ENCODE measurements at regions not wholly inside any gene's neighbourhood (a gene's known extent, or its start where the extent isn't known, plus 50 kb on each side); places are given as distances from the start of the nearest gene placed in this dataset.

- no peak for TF ChIP-seq CTCF (IDR thresholded peaks at IDR 0.05; ENCODE audit: insufficient read depth, low read length)
- H3K4me3 ChIP-seq (ENCODE audit: low read depth, low read length) = no peak overlapping the region
- no peak for DNase-seq (ENCODE audit: low read depth)
These were observed 212.8 kb upstream of the CAND1 start for GRCh38 chr12:67056329-67056728.

GRCh38 chr12:67057072-67057471 is 212.1 kb upstream of the CAND1 start:
- H3K4me3 ChIP-seq (ENCODE audit: low read depth, low read length) = no peak overlapping the region
- TF ChIP-seq CTCF (IDR thresholded peaks at IDR 0.05; ENCODE audit: insufficient read depth, low read length) = no peak
- no peak for DNase-seq (ENCODE audit: low read depth)

GRCh38 chr12:67062193-67062592 is 207.0 kb upstream of the CAND1 start:
- TF ChIP-seq CTCF (IDR thresholded peaks at IDR 0.05; ENCODE audit: insufficient read depth, low read length) = no peak
- no peak overlapping the region for H3K4me3 ChIP-seq (ENCODE audit: low read depth, low read length)
- no peak for DNase-seq (ENCODE audit: low read depth)

- no peak for DNase-seq (ENCODE audit: low read depth)
- no peak for TF ChIP-seq CTCF (IDR thresholded peaks at IDR 0.05; ENCODE audit: insufficient read depth, low read length)
- no peak overlapping the region for H3K4me3 ChIP-seq (ENCODE audit: low read depth, low read length)
These were observed 201.5 kb upstream of the CAND1 start for GRCh38 chr12:67067453-67068203.

GRCh38 chr12:67068204-67068731 is 200.9 kb upstream of the CAND1 start:
- H3K4me3 ChIP-seq (ENCODE audit: low read depth, low read length) = peak overlapping the region; percentile 9
- DNase-seq (ENCODE audit: low read depth) = no peak
- no peak for TF ChIP-seq CTCF (IDR thresholded peaks at IDR 0.05; ENCODE audit: insufficient read depth, low read length)

GRCh38 chr12:67068761-67069450 is 200.3 kb upstream of the CAND1 start:
- peak; percentile 14 for TF ChIP-seq CTCF (IDR thresholded peaks at IDR 0.05; ENCODE audit: insufficient read depth, low read length)
- peak; percentile 13 for DNase-seq (ENCODE audit: low read depth)
- H3K4me3 ChIP-seq (ENCODE audit: low read depth, low read length) = peak overlapping the region; percentile 58

Measured in fibroblast of the aortic adventitia (primary cell).